HG03175 (cell line): ENCODE measurements at regions not wholly inside any gene's neighbourhood (a gene's known extent, or its start where the extent isn't known, plus 50 kb on each side); places are given as distances from the start of the nearest gene placed in this dataset.

ENCODE experiments used
- ATAC-seq: cut with Tn5 transposase; IDR thresholded peaks from one replicate; pipeline ENCODE4 v1.9.1; 2021; ENCODE audit warnings: mild to moderate bottlenecking, moderate library complexity; ENCODE audit not compliant: unreplicated experiment

GRCh38 chr2:120894966-120895365 lies 159.3 kb downstream of the GLI2 start:
- no peak for ATAC-seq

DNA sequence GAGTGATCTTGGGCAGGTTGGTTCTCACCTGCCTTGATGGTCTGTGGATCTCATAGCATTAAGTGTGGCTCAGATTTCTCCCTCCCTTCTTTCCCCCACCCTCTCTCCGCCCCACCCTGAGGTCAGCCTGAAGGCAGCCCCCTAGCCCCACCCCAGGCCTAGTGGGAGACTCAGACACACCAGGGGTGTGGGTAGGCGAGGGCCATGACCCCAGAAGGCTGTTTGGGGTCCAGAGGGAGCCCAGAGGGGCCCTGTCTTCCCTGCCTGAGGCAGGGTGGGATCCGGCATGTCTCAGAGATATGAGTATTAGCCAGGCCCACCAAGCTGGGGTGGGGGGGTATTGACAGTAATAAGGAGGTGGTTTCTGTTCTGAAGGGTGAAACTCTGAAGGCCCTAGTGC lies 160.5 kb downstream of the GLI2 start:
- ATAC-seq: no peak

- no peak for ATAC-seq
Observed at GRCh38 chr2:120896901-120897300, 161.2 kb downstream of the GLI2 start.

DNA sequence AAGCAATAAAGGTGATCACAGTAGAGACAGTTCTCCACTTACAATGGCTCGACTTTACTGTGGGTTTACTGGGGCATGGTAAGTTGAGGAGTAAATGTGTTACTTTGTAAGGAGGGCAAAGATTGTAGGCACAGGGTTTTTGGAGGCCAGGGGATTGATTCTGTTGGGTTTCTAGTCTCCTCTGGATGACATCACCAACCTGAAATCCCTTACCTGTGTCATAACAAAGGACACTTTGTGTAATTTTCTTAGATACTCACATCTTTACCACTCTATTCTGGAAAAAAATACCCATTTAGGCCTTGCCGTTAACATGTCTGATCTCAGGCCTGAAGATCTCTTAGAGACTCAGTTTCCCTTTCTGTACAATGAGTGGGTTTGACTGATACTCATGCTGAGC lies 161.7 kb downstream of the GLI2 start:
- ATAC-seq: no peak

GRCh38 chr2:120898496-120898895 lies 162.8 kb downstream of the GLI2 start:
- no peak for ATAC-seq

DNA sequence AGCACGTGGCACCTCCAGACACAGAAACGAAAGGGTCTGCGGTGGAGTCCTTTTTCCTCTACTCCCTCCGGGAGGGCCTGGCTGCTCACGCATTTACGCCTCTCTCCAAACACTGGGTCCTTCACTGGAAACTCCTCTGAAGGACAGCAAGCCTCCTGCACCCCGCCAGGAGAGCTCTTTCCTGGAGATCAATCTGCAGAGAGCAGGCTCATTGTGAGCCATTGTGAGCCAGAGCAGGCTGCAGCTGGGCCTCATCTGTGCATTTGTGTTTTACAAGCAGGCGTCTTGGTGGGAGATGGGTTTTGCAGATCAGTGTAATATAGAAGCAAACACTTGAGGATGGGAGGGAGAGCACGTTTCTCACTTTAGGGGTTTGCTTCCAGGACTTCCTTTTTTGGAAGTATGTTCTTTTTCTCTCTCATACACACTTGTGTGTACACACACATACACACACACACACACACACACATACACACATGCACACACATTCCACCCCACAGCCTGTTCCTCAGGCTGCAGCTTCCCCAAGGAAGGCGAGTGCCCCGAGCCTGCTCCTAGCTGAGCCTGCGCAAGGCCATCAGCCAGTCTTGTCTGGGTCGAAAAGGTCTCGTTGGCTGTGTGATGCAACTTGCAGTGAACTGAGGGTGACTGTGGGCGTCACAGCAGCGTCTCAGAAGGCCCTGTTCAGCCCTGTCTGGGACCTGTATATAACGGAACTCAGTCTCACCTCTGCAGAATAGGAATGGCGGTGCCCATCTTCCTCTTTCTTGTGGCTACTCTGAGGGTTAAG lies 163.5 kb downstream of the GLI2 start:
- ATAC-seq: no peak

GRCh38 chr2:120899771-120900170 lies 164.1 kb downstream of the GLI2 start:
- no peak for ATAC-seq

- ATAC-seq: no peak
Observed at GRCh38 chr2:120901201-120901600, 165.5 kb downstream of the GLI2 start.

DNA sequence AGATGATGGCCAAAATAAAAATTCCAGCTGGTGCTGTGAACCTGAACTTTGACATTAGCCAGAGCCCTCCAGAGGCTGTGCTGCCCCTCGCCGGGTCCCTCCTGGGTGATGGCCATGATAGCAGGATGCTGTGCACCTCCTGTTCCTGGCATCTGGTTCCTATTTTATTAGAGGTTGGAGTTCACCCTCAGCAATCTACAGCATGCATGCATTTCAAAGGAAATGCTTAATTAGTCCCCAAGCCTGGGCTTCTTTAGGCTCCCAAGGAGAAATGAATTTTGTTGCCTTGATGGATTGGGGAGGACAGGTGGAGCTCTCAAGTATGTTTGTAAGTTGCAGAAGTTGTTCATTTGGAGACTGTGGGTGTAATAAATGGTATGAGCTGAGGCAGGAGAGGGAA lies 166.9 kb downstream of the GLI2 start:
- no peak for ATAC-seq

DNA sequence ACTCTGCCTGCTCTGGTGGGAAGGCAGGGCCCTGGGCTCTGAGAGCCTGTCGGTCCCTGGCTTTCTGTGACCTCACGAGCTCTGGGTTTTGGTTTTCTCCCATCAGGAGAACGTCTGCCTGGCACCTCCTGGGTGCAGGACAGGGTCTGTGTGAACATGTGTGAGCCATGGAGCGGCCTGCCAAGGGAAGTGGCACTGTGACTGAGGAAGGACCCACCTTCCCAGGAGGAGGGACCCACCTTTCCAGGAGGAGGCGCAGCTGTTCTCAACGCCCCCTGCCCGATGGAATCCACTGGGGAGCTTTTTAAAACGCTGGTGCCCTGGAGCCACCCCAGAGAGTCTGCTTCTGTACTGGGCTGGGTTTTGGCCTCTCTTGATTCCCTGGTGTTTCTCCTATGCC lies 168.7 kb downstream of the GLI2 start:
- no peak for ATAC-seq

DNA sequence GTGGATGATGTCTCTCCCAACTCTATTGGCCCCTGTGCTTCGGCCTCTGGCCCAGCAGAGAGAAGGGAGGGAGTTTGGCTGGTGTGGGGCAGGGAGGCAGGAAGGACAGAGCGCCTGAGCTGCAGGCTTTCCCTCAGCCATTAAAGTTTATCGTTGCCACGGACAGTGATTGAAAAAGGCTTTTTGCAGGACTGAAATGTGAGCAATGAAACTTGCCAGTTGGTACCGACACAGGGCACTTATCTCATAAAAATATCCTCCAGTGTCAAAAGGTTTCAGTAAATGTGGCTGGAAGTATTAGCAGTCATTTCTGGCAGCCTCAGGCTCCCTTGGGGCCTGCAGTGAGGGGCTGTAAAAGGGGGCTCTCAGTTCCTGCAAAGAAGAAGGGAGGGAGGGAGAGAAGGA lies 169.2 kb downstream of the GLI2 start:
- no peak for ATAC-seq

- no peak for ATAC-seq
Observed at GRCh38 chr2:120905298-120905697, 169.6 kb downstream of the GLI2 start.

GRCh38 chr2:120905824-120906571 lies 170.3 kb downstream of the GLI2 start:
- ATAC-seq: no peak

DNA sequence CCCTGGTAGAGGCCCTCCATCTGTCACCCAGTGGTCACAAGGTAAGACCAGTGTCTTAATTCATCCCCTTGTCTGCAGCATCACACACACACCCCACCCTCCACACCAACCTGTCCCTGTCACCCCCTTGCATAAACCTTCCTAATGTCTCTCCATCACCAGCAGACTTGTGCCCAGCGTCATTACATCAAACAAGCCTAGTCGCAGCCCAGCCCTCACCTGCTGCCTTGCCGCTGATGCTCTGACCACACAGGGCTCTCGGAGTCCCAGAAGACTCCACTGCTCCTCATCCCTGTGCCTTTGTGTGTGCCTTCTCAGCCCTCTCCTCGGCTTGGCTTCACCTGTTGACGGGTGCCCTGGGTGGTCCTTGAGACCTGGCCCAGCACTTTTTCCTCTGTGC lies 171.2 kb downstream of the GLI2 start:
- ATAC-seq: no peak

DNA sequence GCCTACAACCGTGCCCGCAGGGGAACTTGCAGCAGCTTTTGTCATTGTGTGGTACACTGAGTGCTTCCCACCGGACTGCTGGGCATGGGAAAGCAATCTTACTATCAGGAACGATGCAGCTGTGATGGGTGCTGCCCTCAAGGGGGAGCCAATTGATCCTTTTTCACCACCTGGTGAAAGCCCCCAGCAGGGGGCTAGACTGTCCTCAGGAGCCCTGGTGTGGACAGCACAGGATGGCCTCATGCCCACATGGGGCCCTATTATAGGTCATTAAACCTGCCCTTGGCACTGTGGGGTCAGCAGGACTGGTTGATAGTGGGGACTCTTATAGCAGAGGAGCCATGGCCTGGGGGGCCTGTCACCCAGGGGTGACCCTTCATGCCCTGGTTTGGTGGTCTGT lies 172.2 kb downstream of the GLI2 start:
- no peak for ATAC-seq

- no peak for ATAC-seq
Observed at GRCh38 chr2:120908314-120908975, 172.8 kb downstream of the GLI2 start.

- no peak for ATAC-seq
Observed at GRCh38 chr2:120909102-120909501, 173.4 kb downstream of the GLI2 start.

- no peak for ATAC-seq
Observed at GRCh38 chr2:120910164-120910563, 174.5 kb downstream of the GLI2 start.

DNA sequence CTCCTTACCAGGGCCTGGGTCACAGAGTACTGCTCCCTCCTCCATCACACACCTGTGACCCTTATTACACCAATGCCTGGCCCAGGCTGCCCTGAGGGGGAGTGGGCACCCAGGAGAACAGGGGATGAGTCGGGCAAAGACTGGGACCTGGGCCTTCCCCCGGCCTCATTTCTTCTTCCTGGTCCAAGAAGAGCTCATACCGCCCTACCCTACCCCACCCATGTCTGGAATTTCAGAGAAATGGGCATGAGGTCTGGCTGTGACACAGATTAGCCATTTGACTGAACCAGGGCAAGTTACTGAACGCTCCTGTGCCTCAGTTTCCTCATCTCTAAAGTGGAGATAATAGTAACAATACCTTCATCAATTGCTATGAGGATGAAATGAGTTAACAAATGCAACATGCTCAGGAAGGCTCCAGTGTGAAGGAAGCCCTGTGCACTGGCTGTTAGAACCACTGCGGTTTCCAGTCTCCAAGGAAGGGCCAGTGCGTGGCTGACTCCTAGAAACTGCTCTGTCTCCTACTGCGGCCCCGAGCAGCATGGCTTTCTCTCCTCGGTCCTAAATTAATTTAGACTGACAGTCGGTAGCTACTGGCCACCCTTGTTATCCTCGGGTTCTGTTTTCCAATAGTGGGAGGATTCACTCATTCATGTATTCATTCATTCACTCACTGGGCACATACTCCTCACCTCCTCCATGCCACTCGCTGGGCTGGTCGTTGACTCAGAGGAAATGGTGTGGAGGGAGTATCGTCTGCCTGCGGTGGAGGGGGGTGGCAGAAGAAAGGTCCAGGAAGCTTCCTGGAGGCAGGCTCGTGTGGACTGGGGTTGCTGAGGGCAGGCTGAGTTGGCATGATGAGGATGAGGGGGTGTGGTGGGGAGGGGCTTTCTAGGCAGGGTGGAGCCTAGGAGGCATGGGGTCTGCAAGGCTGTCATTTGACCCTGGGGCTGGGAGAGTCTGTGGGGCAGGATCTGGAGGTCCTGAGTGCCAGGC lies 175.6 kb downstream of the GLI2 start:
- ATAC-seq: no peak

- ATAC-seq: no peak
Observed at GRCh38 chr2:120912101-120912985, 176.7 kb downstream of the GLI2 start.
